ENCODE measurements at regions not wholly inside any gene's neighbourhood (a gene's known extent, or its start where the extent isn't known, plus 50 kb on each side); places are given as distances from the start of the nearest gene placed in this dataset.

DNA sequence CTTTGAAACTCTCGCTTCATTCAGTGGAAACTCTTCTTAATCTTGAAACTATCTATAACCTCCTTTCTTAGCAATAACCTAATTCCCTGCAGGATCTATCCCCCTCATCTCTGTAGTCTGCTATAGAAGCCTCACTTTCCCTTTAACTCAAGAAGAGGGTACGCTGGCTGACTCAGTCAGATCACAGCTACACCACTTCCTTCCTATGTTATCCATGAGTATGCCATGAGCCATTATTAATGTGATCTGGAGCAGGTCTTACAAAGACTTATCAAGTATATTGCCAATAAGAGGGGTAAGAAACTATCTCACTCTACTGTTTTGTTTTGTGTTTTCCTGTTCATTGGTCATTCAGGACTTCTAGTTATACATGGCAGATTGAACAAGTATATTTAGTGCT is 165.3 kb downstream of the PJA1 start:
- TF ChIP-seq, protein P1, sequence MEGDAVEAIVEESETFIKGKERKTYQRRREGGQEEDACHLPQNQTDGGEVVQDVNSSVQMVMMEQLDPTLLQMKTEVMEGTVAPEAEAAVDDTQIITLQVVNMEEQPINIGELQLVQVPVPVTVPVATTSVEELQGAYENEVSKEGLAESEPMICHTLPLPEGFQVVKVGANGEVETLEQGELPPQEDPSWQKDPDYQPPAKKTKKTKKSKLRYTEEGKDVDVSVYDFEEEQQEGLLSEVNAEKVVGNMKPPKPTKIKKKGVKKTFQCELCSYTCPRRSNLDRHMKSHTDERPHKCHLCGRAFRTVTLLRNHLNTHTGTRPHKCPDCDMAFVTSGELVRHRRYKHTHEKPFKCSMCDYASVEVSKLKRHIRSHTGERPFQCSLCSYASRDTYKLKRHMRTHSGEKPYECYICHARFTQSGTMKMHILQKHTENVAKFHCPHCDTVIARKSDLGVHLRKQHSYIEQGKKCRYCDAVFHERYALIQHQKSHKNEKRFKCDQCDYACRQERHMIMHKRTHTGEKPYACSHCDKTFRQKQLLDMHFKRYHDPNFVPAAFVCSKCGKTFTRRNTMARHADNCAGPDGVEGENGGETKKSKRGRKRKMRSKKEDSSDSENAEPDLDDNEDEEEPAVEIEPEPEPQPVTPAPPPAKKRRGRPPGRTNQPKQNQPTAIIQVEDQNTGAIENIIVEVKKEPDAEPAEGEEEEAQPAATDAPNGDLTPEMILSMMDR (tag by site-specific recombination; IDR thresholded peaks at IDR 0.05): no peak
- TF ChIP-seq, protein P2, sequence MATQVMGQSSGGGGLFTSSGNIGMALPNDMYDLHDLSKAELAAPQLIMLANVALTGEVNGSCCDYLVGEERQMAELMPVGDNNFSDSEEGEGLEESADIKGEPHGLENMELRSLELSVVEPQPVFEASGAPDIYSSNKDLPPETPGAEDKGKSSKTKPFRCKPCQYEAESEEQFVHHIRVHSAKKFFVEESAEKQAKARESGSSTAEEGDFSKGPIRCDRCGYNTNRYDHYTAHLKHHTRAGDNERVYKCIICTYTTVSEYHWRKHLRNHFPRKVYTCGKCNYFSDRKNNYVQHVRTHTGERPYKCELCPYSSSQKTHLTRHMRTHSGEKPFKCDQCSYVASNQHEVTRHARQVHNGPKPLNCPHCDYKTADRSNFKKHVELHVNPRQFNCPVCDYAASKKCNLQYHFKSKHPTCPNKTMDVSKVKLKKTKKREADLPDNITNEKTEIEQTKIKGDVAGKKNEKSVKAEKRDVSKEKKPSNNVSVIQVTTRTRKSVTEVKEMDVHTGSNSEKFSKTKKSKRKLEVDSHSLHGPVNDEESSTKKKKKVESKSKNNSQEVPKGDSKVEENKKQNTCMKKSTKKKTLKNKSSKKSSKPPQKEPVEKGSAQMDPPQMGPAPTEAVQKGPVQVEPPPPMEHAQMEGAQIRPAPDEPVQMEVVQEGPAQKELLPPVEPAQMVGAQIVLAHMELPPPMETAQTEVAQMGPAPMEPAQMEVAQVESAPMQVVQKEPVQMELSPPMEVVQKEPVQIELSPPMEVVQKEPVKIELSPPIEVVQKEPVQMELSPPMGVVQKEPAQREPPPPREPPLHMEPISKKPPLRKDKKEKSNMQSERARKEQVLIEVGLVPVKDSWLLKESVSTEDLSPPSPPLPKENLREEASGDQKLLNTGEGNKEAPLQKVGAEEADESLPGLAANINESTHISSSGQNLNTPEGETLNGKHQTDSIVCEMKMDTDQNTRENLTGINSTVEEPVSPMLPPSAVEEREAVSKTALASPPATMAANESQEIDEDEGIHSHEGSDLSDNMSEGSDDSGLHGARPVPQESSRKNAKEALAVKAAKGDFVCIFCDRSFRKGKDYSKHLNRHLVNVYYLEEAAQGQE (tag by site-specific recombination; IDR thresholded peaks at IDR 0.05): no peak
- TF ChIP-seq, protein P3, sequence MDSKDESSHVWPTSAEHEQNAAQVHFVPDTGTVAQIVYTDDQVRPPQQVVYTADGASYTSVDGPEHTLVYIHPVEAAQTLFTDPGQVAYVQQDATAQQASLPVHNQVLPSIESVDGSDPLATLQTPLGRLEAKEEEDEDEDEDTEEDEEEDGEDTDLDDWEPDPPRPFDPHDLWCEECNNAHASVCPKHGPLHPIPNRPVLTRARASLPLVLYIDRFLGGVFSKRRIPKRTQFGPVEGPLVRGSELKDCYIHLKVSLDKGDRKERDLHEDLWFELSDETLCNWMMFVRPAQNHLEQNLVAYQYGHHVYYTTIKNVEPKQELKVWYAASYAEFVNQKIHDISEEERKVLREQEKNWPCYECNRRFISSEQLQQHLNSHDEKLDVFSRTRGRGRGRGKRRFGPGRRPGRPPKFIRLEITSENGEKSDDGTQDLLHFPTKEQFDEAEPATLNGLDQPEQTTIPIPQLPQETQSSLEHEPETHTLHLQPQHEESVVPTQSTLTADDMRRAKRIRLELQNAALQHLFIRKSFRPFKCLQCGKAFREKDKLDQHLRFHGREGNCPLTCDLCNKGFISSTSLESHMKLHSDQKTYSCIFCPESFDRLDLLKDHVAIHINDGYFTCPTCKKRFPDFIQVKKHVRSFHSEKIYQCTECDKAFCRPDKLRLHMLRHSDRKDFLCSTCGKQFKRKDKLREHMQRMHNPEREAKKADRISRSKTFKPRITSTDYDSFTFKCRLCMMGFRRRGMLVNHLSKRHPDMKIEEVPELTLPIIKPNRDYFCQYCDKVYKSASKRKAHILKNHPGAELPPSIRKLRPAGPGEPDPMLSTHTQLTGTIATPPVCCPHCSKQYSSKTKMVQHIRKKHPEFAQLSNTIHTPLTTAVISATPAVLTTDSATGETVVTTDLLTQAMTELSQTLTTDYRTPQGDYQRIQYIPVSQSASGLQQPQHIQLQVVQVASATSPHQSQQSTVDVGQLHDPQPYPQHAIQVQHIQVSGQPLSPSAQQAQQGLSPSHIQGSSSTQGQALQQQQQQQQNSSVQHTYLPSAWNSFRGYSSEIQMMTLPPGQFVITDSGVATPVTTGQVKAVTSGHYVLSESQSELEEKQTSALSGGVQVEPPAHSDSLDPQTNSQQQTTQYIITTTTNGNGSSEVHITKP (tag by site-specific recombination; IDR thresholded peaks at IDR 0.05): no peak
- TF ChIP-seq SP2 (tag by site-specific recombination; IDR thresholded peaks at IDR 0.05) (no peak), ZNF701 (tag by site-specific recombination; IDR thresholded peaks at IDR 0.05) (no peak)
- TF ChIP-seq, protein P4, sequence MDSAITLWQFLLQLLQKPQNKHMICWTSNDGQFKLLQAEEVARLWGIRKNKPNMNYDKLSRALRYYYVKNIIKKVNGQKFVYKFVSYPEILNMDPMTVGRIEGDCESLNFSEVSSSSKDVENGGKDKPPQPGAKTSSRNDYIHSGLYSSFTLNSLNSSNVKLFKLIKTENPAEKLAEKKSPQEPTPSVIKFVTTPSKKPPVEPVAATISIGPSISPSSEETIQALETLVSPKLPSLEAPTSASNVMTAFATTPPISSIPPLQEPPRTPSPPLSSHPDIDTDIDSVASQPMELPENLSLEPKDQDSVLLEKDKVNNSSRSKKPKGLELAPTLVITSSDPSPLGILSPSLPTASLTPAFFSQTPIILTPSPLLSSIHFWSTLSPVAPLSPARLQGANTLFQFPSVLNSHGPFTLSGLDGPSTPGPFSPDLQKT (IDR thresholded peaks at IDR 0.05; ENCODE audit: borderline replicate concordance, low read depth, low read length): no peak
- TF ChIP-seq, protein P5, sequence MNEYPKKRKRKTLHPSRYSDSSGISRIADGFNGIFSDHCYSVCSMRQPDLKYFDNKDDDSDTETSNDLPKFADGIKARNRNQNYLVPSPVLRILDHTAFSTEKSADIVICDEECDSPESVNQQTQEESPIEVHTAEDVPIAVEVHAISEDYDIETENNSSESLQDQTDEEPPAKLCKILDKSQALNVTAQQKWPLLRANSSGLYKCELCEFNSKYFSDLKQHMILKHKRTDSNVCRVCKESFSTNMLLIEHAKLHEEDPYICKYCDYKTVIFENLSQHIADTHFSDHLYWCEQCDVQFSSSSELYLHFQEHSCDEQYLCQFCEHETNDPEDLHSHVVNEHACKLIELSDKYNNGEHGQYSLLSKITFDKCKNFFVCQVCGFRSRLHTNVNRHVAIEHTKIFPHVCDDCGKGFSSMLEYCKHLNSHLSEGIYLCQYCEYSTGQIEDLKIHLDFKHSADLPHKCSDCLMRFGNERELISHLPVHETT (tag by site-specific recombination; IDR thresholded peaks at IDR 0.05): no peak

All from HEK293 (cell line).